HG03139 (cell line): ENCODE measurements at regions not wholly inside any gene's neighbourhood (a gene's known extent, or its start where the extent isn't known, plus 50 kb on each side); places are given as distances from the start of the nearest gene placed in this dataset.

Source experiments
- ATAC-seq: cut with Tn5 transposase; IDR thresholded peaks from one replicate; pipeline ENCODE4 v1.9.1; 2021; ENCODE audit not compliant: unreplicated experiment

DNA sequence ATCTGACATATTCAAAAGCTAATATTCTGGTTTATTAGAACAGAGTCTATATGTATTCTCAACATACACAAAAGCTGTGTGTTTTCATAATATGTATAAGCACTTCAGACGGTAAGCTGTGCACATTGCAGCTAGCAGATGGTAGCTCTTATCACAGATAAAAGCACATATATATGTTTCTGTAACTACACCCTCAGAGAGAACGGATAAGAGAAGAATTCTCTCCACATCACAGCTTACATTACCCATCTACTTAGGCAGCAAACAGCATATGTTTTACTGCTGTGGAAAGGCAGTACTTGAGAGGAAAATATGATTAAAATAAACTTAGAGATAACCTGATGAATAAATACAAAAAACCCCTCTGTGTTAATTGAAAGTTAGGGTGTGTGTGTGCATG, 450.9 kb upstream of the ZNF608 start:
- ATAC-seq: no peak

DNA sequence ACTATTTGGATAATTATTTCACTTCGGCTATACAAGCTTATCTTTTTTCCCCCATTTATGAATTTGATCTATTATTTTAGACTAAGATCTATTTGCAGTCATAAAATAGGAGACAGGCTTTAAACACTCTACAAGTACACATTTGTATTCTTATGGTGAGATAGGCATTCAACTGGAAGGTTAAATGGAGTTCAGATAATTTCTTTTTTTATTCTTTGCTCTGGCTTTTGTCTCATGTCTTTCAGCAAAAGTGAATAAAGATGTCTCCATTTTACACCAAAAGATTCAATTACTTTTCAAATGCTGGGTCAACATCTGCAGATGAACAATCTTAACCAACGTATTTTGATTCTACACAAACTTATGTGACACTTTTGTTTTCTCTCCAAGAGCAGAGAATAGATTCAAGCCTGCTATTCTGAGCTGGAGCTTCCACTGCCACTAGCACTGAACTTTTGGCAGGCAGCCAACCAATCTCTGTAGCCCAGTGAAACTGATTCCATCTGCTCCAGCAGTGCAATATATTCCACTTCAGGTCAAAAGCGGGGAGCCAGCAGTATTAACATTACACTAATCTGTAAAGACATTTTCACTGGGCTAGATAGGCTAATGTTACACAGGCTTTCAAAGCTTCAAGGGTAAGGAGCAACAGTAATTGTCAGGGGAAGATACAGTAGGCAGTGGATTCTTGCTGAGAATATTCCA, 452.0 kb upstream of the ZNF608 start:
- ATAC-seq: no peak

DNA sequence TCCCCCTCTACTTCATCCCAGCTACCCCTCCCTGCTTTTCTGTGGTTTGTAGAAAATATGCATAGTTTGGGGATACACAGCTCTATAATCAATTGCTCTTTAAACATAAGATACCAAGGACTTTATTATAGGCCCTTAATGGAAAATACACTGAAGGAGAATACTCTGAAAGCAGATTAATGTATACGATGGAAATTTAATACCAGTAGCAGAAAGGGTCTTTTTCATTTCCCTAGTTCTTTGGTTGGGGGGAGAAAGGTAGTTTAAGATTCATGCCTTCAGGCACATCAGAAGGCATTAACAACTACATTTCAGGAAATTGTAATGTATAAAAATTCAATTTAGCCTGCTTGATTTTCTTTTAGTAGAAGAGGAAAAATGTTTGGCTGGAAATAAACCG, 452.9 kb upstream of the ZNF608 start:
- no peak for ATAC-seq

DNA sequence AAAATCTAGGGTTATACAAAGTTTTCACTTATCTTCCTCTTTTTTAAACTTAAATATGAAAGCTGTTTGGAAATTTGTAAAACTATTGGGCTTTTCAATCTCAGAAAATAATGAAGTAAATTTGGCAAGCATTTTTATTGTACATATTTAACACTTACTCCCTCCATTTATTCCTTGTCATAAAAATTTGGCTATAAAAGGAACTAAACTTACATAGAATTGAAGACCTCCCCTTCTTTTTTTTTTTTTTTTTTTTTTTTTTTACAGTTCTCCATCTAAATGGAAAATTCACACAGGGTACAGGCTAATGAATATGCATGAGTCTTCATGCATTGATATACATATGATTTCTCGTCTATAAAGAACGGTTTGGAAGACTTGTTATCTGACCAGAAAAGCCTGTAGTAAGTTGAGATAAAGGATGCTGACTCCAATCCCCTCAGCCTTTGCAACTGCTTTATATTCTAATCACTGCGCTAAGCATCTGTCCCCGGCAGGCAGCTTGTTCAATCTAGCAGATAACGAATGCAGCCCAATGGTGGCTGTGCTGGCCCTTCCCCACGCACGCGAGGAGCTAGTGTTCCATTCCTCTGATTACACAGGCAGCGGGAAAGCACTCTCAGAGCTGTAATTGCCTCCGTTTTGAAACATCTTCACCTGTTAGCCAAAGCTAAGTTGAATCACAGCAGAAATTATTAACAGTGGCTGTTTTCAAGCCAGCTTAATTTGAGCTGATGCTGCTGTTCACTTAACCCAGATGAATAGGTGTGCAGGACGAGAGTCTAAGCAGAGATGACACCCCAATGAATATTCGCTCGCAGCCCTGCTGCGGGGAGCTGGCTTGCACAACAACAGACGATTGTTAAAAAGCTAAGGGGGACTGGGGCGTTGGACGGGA, 453.8 kb upstream of the ZNF608 start:
- ATAC-seq: no peak

DNA sequence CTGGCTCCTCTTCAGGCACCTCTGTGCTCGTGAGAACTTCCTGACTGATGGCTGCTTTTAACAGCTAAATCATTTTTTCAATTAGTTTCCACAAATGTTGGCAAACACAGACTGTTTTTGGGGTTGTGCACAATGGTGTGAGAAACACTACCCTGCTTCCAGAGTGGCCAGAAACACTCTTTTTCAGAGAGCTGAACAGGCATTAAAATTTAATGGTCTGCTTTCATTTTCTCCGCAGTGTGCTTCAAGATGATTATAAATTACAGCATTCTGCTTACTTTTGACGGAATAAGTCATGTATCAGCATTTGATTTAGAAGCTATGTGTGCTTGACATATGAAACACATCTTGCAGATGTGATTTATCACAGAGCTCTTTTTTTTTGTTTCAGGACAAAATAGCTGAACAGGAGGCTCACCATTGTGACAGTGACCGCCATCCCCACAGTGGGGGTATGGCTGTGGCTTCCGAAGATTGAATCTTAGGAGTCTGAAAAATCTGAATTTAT, 454.5 kb upstream of the ZNF608 start:
- no peak for ATAC-seq

DNA sequence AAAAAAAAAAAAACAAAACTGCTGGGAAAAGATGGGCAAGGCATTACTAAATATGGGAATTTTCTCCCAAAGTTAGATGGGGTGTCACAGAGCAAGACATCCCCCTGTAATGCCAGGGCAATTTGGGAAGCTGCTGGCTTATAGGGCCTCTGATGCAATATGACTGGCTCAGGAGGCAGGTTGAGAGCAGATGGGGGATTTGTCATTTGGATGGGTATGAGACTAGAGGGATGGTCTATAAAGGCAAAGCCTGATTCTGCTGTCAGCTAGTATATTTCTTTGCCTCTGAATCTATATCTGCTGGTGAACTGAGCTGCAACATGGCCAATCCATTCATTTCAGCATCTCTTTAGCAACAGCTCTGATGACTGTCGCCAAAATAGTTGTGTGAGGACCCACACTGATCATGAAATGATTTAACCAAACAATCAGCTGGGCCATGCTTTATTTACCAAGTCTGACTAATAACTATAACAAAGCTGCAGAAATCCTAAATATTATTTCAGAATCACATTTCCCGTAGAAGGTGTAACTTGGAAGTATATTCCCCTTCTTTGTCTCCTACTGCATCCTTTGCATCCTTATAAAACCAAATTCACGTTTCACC, 455.1 kb upstream of the ZNF608 start:
- ATAC-seq: no peak

DNA sequence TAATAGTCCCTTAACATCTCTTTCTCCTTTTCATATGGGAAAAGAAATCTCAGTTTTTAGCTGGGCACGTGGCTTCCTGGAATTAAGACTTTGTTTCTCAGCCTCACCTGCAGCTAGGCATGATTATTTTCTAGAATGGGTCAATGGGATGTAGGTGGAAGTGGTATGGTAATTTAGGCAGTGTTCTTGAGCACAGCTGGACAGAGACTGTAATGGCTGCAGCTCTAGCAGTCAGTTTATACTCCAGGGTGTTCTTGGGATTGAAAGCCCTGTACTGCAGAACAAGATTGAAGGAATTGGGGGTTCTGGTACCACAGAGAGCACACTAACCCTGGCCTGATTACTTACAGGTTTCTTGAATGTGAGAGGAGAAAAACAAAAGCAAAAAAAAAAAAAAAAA, 455.9 kb upstream of the ZNF608 start:
- ATAC-seq: no peak

DNA sequence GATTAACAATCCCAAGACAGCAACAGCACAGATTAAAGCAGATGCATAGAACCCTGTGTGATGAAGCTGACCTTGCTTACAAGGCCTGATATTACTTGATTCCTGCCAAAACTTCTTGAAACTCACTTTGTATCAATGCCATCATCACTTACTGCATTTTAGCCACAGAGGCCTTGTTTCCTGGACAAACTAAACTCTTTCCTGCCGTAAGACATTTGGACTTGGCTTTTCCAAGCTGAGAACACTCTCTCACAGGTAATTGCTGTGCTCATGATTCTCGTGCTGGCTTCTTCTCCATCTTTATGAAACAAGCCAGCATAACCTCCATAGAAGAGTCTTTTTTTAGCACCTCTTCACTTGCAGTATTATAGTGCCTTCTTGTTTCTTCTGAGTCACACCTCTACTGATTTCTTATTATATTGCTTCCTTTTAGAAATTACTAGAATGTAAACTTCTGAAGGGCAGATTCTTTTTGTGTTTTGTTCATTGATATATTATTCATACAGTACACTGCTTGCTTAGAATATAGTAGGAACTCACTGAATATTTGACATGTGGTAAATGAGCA, 456.5 kb upstream of the ZNF608 start:
- no peak for ATAC-seq

DNA sequence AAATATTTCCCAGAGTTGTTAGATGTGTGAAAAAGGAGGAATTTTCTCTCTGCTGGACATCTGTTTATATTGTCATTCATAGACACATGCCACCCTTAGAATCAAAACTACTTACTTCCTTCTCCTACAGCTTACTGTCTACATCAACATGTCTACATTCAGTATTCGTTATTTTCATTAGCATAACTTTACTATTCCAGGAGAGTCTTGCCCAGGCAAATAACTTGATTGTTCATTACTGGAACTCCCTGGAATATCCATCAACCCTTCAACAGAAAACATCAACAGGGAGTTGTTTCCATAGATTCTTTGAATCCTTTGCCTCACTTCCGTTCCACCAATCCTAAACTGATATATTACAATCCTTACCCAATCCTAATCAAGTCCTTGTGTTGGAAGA, 457.5 kb upstream of the ZNF608 start:
- no peak for ATAC-seq

DNA sequence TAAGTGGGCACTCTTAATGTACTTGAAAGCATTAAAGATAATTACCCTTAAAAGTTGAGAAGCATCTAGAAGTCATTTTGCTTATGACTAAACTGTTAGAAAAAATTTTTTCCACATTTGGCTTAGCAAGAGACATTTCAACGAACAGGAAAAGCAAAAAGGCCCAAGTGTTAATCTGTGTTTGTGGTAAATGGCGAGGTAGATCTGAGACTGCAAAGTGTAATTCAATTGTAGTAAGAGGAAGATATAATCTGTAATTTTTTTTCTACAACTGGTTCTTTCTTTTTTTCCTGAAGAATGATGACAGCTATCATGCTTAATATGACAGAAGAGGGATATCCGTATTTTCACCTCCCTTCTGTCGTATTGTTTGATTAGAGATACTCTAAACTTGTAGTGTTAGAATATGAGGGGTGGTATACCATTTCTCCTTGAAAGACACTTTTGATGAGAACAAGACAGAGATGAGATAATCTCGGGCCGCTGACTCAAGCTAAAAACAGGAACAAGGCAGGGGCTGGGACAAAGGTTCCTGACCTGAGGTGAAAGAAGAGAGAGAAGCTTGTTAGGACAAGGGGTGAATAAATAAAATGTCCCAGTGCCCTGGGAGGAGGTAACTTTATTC, 459.3 kb upstream of the ZNF608 start:
- no peak for ATAC-seq

DNA sequence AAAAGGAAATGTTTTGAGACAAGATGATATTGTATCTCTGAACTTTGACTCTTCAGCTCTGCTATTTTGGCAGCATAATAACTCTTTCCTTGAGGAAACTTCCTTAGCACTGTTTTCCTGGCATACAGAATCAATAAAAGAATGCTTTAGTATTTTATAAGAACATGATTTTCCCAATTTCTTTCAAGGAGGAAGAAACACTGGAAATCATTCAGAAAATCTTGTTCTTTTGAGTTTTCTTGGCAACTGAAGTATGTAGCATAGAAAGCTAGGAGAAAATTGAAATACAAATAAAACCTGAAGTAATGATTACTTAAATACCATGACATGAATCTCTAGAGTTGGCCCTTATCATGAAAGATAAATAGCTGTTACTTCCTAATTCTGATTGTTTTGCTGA, 461.4 kb upstream of the ZNF608 start:
- no peak for ATAC-seq

DNA sequence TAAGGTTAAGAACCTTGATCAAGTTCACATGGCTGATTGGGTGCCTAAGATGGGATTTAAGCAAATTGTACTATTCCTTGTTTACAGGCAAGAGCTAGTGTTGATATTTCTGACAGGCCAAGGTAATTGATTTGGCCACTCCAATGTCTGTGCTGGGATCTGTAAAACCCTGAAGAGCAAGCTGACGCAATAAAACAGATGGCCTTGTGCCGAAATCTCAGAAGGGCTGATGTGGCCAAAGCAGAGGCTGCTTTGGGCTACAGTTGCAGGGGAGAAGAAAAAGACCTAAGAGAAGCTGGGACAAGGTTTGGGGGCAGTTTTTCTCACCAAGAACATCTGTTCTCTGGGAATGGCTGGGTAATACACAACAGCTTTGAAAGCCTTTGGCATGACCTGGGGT, 463.2 kb upstream of the ZNF608 start:
- no peak for ATAC-seq

DNA sequence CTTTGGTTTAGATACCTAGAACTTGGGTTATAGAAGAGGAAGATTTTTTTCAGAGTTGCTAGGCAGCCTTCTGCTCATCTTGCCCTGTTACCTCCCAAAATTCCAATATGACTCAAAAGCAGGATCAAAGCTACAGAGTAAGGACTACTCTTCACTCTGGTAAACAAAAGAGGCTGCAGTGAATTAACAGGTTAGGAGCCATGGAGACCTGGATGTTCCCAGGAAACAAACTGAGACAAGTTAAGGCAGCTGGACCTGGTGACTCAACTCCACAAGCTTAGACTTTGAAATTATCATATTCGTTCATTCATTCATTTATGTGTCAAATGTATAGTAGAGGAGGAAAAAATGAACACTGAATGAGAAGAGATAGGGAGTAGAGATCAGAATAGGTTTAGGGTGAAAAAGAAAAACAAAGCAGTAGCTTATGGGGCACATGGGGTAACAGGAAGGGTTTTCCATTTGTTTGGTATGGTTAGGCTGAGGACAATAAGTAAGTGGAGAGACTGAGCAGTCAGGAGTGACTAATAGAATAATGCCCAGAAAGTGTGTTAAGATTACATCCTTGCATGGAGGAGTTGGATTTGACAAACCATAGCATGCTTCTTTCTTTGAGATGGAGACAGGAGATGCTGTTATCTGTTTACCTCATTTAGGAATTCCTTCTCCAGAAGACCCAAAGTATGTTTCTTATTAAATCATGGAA, 464.0 kb upstream of the ZNF608 start:
- ATAC-seq: no peak

DNA sequence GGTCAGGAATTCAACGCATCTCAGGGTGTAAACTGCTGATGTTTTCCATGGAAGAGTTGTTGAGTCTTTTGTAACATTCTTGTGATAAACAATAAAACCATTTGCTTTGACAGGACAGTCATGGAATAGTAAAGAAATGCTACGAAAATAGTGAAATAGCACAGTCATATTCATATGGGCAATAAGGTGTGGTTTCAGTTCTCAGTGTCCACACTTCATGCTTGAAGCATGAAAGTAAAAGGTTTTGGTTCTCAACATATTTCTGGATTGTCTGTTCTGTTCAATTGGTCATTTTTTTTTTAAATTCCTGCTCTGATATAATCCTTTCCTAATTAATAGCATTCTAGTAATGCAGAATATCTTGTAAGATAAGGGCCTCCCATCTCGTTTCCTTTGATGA, 467.6 kb upstream of the ZNF608 start:
- ATAC-seq: no peak

DNA sequence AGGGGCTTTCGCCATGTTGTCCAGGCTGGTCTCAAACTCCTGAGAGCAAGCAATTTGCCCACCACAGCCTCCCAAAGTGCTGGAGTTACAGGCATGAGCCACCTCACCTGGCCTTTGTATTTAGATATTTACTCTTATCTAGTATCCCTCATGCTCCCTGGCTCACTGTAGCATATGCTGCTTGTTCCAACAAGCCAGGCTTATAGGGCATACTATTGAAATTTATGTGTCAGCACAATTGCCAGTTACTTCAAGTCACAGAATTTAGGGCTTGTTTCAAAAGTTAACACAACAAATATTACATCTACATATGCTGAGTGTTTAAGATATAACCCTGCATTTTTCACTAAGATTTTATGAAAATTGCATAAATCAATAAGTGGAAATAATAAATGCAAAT, 469.2 kb upstream of the ZNF608 start:
- no peak for ATAC-seq

DNA sequence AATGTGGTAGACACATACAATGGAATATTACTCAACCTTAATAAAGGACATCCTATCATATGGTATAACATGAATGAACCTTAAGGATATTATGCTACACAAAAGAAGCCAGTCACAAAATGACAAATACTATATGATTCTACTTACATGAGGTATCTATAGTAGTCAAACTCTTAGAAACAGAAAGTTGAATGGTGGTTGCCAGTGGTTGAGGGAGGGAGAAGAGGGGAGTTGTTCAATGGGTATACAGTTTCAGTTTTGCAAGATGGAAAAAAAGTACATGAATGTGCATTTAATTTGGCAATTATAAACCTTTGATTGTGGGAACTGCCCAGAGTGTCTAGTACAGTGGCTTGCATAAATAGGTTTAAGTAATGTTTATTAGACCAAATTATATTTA, 473.3 kb upstream of the ZNF608 start:
- ATAC-seq: no peak

DNA sequence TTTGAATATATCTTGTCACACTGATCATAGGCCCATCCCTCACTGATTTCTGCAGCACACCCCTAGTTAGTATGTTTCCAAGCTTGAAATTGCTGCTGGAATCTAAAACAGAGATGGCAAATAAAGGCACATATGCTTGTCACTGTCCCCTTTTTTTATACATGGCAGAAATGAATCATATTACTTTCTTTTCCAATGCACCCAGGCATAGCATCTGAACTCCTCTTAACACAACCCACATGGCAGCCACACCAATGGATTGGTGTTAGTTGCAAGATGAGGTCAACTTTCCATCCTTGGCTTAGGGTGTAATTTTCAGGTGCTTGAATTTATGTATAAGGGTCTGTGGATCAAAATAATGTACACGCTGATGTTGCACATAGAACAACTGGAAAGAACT, 473.8 kb upstream of the ZNF608 start:
- ATAC-seq: no peak

DNA sequence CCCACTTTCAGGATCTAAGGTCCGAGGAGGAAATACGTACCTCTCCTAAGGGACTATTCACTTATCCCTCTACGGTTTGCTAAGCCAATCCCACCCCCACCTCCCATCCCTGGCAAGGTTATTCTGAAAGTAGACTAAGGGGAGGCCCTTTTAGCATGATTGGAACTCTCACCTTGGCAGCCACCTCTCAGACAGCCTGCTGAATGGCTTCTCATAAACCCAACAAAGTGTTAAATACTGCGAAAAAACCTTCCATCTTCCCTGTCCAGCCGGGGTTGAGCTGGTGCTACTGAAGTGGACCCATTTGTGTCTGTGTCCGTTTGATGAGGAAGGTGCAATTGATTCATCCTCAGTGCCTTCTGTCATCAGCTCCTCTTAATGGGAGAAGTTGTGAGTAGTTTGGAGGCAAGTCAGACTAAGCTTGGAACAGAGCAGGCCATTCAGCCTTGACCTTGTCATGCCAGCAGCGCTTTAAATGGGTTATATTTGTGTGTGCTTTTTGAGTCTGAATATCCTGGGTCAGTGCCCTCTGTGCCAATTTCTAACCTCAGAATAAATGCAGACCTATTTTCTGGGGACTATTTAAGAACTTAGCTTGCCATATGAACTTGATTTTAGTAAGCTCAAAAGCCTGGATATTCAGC, 476.3 kb upstream of the ZNF608 start:
- ATAC-seq: no peak

DNA sequence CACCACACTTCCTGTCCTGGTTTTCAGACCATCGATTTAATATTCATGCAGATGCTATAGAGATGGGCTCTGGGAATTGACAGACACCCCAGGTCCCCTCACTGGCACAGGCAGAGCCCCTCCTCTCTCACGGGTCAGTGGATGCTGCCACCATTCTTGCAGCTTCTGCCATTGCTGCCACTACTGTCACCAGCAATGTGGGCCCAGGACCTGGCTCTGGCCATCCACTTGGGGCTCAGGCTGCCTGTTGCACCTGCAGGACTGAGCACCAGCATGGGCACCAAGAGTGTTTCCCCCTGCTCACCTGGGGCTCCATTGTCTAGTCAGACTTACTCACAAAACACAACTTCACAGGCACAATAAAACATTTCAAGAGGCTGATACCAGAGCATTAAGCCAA, 479.0 kb upstream of the ZNF608 start:
- no peak for ATAC-seq

DNA sequence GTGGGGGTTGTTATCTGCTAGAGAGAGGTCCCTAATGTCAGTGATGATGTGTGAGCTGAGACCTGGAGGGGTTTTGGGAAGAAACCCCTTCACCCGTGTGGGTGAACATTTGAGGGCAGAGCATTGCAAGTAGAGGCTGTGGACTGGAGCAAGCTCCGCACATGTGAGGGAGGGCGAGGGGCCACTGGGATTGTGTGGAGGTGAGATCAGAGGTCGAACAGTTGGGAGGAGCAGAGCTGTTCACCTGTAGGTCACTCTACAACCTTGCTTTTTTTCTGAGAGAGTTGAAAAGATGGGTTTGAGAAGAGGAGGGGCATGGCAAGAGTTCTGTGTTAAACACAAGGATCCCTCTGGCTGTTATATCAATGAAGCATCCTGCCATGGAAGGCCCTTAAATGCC, 480.4 kb upstream of the ZNF608 start:
- no peak for ATAC-seq
